DMS153 treated with DMSO at 0.1 percent for 48 hours (cell line): ENCODE measurements at regions not wholly inside any gene's neighbourhood (a gene's known extent, or its start where the extent isn't known, plus 50 kb on each side); places are given as distances from the start of the nearest gene placed in this dataset.
A peak's percentile ranks its signal among the peaks of the same experiment; 100 is the strongest.

Source experiments
- DNase-seq: peaks from one replicate; lab custom pipeline; 2025; ENCODE audit not compliant: unreplicated experiment; lab: John Stamatoyannopoulos, UW

DNA sequence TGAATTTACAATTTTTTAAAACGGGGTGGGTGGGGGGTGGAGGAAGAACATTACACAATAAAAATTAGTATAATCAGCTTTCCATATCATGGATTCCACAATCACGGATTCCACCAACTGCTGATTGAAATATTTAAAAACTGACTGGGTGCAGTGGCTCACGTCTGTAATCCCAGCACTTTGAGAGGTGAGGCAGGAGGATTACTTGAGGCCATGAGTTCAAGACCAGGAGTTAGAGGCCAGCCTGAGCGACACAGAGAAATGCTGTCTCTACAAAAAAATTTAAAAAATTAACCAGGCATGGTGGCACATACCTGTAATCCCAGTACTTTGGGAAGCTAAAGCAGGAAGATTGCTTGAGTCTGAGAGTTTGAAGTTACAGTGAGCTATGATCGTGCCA, 254.7 kb downstream of the ATG4C start:
- DNase-seq = no peak

DNA sequence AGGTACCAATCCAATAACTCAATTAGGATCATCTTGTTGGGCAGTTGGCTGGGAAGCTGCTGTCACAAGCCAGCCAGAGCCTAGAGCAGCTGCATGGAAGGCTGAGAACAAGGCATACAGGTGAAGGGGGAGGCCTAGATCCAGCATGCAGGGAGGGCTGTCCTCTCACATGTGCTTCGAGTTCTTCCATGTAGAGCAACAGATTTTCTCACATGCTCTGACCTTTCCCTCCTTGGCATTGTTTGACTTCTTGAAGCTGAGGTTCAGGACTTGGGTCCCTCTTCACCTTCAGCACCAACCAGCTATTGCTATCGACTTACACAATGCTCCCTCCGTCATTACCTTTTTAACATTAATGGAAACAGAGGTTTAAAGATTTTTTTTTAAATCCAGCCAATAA, 257.7 kb downstream of the ATG4C start:
- DNase-seq = no peak

DNA sequence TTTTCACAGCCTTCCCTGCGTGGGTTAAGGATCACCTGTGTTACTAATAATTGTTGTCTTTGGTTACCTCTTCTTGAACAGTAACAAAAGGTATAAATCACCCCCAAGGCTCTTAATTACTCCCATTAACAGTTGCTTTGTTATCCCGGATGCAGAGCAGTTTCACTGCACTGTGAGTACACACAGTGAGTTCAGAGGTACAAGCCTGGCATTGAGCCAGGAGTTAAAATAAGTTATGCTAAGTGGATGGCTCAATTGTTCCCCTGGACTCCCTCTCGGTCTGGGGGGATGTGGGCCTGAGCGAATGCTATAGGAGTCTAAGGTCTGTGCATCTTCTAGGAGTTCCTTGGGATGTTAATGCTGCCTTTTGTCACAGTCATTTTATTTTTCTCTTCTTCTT, 258.3 kb downstream of the ATG4C start:
- peak; percentile 73 for DNase-seq

DNA sequence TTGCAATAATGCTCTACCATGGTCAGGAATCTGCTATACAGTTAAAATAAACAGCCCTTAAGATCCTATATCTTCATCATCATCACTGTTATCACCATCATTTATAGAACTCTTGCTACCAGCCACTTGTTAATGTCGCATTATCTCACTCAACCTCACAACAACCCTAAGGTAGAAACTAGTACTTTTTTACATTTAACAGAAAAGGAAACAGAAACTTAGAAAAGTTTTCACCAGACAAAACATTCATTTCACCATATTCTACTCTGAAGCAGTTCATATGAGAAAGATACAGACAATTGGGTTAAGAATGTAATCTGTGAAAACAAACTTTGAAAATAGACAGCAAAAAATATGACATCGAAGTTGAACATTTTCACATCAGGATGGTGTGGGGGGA, 262.6 kb downstream of the ATG4C start:
- no peak for DNase-seq

DNA sequence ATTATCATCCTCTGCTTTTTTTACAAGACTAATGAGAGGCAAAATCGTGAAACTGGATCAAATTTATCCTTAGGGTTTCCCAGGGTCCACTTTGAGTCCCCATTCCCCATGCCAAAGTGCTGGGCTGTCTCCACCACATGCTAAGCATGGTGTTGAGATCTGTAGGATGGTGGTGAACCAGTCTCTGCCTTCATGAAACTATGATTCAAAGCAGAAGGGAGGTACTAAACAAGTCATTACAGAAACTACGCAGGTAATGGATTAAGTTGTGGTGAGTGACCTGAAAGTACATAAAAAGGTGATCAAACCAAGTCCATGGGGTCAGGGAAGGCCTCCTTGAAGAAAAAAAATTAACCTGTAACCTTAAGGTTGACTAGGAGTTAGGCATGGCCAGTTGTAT, 265.2 kb downstream of the ATG4C start:
- DNase-seq = no peak

DNA sequence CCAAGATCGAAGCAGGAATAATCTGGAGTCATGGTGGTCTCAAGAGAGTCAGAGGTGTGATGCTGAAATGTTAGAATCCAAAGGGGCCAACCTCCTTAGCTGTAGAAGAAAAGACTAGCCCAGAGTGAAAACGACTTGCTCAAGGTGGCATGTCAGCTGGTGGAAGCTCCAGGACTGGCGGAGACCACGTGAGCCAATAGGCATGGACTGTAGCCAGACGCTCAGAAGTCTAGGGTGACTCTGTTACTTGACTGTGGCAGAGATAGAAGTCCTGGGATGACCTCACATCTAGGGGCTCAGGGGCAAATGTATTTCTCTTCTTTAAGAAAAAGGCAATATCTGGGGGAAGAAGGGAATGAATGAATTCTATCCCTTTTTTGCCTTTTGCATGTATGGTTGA, 267.4 kb downstream of the ATG4C start:
- DNase-seq = no peak

DNA sequence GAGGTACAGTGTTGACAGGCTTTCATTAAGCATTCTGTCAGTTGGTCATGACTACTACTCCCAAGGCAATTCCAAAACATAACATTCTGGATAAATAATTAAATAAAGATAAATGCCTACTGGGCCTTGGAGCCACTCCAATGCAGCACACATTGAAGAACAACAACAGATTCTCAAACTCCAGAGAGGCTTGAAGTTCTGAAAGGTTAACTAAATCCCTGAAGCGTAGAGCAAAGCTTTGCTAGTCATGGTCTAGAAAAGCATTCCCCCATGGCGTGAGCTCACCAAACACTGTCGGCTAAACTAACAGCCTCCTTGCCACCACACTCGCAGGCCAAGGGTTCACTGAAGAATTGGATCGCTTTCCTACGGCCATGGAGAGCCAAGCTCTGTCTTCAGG, 268.0 kb downstream of the ATG4C start:
- DNase-seq = no peak

DNA sequence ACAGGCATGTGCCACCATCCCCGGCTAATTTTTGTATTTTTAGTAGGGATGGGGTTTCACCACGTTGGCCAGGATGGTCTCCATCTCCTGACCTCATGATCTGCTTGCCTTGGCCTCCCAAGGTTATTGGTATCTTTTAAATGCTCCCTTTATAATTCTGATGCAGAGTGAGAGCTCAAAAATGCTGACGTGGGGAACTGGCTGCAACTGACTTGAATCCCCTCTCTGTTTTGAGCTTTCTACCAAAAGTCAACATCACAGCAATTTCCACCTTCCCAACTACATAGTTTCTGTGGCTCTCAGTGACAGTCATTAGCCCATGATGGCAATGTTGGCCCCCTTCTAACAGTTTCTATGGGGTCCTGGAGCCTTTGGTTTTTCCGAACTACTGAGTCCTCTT, 268.2 kb upstream of the FOXD3 start:
- DNase-seq = no peak

DNA sequence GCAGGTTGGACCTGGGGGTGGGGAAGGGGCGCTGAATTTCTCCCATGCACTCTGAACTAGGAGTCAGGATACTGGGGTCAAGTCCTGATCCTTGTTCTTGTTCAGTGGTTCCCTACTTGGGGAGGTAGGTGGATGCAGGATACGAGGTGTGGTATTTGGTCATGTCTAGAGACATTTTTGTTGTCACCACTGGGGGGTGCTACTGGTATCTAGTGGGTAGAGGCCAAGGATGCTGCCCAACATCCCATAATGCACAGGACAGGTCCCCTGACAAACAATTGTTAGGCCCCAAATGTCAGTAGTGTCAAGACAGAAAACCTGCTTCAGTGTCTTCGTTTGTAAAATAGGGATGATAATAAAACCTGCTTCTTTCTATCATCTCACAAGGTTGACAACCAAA, 259.0 kb upstream of the FOXD3 start:
- DNase-seq = no peak

DNA sequence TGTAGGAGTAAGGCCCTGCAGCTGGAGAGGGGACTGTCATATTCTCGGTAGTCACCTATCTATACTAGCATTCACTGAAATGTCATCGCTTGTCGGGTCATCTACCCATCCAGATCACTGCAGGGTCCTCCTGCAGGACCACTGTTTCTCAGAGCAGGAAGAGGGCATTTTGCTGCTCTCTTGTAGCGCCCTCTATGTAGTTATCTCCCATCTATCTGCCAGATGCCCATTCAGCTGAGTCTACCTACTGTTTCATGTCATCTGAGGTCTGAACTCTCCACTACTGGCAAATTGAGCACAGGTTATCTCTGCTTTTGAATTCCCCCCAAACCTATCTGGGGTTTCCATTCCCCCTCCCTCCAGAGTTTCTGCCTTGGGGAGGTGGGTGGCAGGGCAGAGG, 258.2 kb upstream of the FOXD3 start:
- no peak for DNase-seq

DNA sequence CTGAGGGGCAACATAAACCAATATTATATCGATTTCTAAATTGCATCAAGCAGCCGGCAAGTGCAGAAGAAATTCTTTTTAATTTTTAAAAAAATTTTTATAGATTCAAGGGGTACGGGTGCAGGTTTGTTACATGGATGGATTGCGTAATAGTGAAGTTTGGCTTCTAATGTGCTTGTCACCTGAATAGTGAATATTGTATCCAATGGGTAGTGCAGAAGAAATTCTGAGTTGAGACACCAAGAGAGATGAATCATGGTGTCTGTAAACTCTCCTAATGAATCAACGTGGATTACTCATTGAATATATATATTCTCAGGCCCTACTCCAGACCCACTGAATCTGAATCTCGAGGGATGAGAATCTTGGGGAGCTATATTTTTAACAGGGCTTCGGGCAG, 253.7 kb upstream of the FOXD3 start:
- DNase-seq = no peak

DNA sequence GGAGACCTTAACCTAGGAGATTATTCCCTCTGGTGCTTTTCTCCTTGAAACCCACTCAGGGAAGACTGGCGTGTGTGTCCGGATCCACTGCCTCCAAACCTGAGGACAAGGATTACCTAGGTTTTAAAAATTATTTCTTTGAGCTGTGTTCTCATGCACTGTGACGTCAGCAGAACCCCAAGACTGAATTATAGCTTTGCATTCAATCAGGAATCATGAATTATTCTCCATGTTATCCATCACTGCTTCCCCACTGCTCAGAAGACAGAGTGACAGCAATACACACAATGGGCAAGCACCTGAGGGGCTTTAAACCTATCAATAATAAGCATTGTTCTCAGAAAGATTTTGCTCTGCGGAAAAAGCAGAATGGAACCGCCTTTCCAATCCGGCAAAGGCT, 253.2 kb upstream of the FOXD3 start:
- DNase-seq = no peak

DNA sequence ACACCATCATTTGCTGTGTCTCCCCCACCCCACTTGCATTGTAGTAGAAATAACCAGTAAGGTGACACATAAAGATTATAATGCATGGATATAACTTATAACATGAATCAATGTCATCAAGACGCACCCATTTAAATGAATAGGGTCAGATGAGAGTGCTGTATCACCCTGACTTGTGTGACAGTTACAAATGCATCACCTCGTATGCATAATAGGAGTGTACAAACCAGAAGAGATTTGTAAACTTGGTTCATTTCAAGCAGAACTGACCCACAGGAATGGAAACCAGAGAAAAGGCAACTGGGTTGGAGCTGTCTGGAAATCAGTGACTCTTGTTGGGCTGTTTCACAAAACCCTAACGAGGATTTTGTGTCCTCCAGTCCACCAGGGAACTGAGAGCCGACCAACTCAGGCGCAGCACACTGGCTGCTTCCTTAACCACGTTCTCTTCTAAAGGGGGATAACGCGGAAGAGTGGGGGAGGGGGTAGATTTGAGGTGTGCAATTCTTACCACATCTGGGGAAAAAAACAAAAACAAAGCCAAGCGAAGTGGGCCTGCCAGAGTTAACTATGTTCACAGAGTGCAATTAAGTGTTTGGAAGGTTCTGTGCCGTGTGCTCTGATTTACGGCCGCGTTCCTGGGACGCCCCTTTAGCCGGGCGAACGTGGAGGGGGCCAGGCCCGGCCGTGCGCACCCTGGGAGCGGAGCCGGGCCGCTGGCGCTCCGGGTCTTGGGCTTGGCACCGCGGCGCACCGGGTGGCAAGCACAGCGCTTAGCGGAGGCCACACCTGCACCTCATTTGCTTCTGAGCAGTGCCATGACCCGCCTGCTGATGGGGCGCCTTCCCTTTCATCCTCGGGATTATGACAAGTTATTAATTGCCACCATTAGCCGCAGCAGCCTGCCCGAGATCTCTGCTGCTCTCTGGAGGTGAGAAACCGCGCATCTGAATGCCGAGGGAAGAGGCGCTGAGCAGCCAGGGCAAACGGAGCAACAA, 248.8 kb upstream of the FOXD3 start:
- DNase-seq = no peak

DNA sequence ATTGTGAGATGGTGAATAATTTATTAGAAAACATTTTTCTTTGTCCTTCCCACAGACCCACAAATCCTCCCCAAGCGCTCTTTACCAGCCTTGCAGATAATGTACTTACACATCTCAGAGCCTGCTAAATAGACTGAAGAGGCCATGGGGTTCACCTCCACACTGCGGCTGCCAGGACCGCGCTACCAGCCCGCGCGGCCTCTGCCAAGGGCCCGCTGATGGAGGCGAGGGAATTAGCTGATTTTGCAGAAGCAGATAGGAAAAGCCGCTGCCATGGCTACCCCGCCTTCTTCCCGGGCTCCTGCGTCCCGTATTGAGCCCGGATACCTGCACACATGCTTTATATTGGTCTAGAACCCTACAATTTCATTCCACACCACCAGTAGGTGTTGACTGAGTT, 248.0 kb upstream of the FOXD3 start:
- no peak for DNase-seq

DNA sequence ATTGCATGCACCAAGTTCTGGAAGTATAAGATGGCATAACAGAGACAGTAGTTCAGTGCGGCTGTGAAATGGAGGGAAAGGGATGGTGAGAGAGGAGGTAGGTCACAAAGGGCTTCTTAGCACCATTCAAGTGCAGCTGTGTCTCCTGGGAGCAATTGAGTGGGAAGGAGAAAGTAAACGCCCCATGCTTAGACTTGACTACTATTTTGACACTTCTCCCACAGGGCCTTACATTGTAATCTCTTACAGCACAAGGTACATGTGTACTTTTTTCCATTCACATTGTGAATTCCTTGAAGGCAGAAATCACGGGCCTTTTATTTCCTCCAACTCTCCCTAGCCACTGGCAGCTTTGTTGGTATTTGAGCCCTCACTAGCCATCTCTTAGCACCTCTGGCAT, 239.6 kb upstream of the FOXD3 start:
- DNase-seq = no peak

DNA sequence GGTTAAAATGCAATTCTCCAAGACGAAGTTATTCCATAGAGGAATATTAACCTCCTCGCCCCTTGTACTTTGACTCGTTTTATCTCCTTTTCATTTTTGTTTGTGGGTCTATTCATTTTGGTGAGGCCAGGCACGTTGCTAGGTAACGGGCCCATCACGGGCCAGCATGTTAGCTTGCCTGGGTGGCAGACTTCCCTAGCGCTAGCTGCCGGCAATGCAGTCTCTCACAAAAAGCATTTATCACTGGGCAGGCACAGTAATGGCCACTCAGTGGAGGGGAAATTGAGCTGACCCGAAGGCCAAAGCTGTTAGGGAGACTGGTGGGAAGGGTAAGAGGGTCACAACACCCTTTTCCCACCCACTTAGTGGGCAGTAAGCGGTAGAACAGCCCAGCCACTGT, 234.4 kb upstream of the FOXD3 start:
- peak; percentile 15 for DNase-seq

DNA sequence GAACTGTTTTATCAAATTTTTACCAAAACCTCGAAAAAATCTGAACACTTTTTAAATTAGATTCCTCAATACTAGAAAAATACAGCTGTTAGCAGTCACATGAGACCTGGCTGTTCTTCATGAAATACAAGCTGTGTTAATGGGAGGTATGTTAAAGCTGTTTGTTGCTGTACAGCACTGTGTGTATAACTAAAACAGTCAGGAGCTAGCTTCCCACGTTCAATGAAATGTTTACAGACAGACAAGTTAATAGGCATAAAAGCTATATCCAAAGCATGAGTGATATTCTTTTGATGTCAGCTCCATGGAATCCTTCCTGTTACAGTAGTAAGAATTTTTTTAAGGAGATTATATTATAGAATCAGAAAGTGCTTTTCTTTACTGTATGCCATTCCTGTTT, 223.2 kb upstream of the FOXD3 start:
- no peak for DNase-seq

DNA sequence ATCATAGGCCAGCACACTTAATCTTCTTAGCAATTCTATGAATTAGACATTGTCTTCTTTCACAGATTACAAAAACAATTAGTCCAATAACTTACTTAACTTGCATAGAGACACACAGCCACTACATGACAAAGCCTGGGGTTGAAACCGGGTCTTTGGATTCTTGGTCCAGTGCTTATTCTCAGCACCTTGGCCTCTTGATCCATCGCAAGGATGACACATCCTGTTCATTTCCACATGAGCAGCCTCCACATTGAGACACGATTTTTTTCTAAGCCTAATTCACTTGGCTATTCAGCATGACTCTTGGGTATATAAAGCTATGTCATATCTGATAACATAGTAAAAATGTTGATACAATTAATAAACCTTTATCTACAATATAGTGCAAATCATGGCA, 221.0 kb upstream of the FOXD3 start:
- DNase-seq = no peak

DNA sequence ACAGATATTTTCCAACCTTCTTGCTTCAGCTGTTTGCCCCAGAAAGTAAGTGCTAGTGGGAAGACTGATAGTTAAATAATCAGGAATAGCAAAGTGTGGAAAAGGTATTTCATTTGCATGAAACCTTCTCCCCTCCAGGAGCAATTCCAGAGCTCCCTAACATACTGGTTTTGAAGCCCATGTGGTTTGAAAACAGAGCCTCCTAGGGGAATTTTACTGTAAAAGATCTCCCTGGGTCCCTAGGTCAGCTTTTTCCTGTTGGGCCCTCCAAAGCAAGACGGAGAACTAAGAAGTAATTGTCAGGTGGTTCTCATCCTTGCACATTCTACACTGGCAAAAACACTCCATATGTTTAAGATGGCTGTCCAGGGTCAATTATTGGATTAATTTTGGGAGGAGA, 218.7 kb upstream of the FOXD3 start:
- no peak for DNase-seq

DNA sequence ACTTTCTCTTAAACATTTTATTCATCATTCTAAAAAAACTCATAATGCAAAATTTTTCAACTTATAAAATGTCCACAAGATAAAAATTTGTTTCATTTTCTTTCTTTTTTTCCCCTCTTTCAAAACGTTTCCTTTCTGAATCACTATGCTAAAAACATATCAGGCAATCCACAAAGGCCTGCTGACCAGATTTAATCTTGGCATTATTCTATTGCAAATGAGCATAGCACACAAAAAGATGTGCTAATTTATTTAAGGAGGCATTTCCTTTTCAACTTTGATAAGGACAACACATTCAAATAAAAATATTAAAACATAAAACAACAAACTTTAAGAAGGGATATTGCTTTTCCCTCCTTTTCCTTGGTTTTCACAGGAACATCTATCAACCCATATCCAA, 215.3 kb upstream of the FOXD3 start:
- DNase-seq = no peak

DNA sequence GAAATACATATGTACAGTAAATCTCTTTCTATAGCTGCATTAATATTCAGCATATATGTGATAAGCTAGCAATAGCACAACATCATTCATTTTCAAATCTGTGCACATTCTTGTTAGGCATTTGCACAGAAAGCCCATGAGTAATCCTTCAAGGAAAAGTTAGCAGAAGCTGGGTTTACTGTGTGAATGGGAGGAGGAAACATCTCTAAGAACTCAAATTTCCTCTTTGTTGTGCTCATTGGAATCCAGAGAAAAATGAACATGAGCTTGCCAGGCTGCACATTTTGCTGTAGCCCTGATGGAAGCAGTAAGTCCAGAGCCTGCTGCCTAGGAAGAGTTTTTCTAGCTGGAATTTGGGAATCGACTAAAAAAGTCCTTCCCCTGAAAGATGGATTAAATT, 214.2 kb upstream of the FOXD3 start:
- no peak for DNase-seq

DNA sequence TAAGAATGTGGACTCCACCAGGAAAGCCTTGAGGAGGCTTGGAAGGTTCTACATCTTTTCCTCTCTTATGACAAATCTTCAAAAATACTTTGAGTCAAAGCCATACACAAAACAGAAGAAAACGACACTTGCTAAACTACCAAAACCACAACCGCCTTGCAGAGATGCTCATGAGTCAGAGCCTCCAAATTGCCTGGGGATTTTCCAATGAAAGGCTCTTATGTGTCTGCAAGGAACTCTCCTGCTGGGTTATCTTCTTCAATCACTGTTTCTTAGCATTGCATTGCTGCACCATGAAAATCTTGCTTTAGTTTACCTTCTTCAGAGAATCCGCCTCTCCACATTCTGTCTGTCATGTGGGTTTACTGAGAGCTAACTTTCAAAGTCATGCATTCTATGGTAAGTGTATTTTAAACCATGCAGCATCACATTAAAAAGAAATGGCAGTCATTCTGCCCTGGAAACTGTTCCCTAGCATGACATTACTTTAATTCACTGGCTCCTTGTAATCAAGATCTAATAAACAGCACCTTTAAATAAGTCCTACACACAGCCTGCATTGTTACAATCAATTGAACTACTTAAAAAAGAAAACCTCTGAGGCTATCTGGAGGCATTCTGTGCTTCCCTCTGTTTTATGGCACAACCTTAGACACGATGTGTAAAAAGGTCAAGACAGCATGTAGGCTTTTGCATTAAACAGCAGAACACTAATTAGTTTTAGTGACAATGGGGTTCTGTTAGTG, 210.0 kb upstream of the FOXD3 start:
- no peak for DNase-seq
